Neutrophil (primary cell): ENCODE measurements at regions not wholly inside any gene's neighbourhood (a gene's known extent, or its start where the extent isn't known, plus 50 kb on each side); places are given as distances from the start of the nearest gene placed in this dataset.

ENCODE experiments used
- H3K27ac ChIP-seq: fragments of 200-600 bp; sonication (generic); 2 replicates; pipeline ENCODE4 v1.5.1; 2016; ENCODE audit warnings: mild to moderate bottlenecking, moderate library complexity
- H3K27me3 ChIP-seq: fragments of 200-600 bp; sonication (generic); 2 replicates; pipeline ENCODE4 v1.6.0; 2016; ENCODE audit warnings: mild to moderate bottlenecking
- H3K36me3 ChIP-seq: fragments of 200-600 bp; sonication (generic); 2 replicates; pipeline ENCODE4 v1.5.1; 2017
- H3K4me1 ChIP-seq, 2 experiments: fragments of 200-600 bp in 1 of 2; sonication (generic) in 1 of 2; 1 replicate in 1 of 2; 2 replicates in 1 of 2; pipeline versions ENCODE4 v1.5.1 to v1.6.1; 2013 to 2016; ENCODE audit warnings: low read depth in 1 of 2, low read length in 1 of 2, mild to moderate bottlenecking in 1 of 2, moderate library complexity in 1 of 2; ENCODE audit not compliant: control insufficient read depth in 1 of 2, insufficient read depth in 1 of 2
- H3K4me3 ChIP-seq, 2 experiments: fragments of 200-600 bp in 1 of 2; sonication (generic) in 1 of 2; 1 replicate in 1 of 2; 2 replicates in 1 of 2; pipeline ENCODE4 v1.5.1; 2013 to 2016; ENCODE audit warnings: low read depth in 1 of 2, low read length in 1 of 2, mild to moderate bottlenecking in 1 of 2, moderate library complexity in 1 of 2
- H3K9me3 ChIP-seq: fragments of 200-600 bp; sonication (generic); 2 replicates; pipeline ENCODE4 v1.5.1; 2016
- CTCF ChIP-seq: fragments of 200-600 bp; sonication (generic); IDR thresholded peaks from 2 replicates; pipeline ENCODE4 v1.5.1; 2016; ENCODE audit warnings: antibody characterized with exemption

GRCh38 chr5:54661111-54661510 is 143.6 kb downstream of the SNX18 start:
- Histone ChIP-seq H3K27me3 (no peaks in the 10 kb centered on the region), H3K9me3 (no peaks in the 10 kb centered on the region), H3K4me1 (peaks cover 8 to 17% of the 10 kb centered on the region in 2 experiments), H3K4me3 (no peak overlapping the region), H3K27ac (no peak overlapping the region), H3K36me3 (no peaks in the 10 kb centered on the region)
- TF ChIP-seq CTCF, result no peak

DNA sequence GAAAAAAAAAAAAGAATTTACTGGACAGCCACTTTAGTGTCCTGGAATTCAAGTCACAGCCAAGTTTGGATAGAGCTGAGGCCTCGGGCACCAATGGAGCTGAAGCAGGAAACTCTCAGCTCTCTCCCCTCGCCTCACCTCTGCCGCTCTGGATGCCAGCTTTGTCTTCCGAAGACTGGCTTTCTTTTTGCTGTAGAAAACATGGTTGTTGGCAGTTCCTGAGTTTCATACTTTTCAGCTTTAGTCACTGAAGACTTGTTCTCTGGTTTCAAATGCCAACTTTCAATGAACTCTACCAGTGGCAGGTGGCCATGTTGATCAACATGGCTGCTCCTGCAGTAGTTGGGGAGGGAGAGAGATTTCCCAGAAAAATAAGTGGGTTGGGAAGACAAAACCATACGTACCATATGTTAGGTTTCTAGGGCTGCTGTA is 142.2 kb downstream of the SNX18 start:
- no peak overlapping the region for H3K27ac ChIP-seq
- H3K9me3 ChIP-seq, result no peaks in the 10 kb centered on the region
- H3K36me3 ChIP-seq, result no peaks in the 10 kb centered on the region
- TF ChIP-seq CTCF, result no peak
- H3K4me3 ChIP-seq, result no peak overlapping the region
- peaks cover 22 to 28% of the 10 kb centered on the region in 2 experiments for H3K4me1 ChIP-seq
- H3K27me3 ChIP-seq, result no peaks in the 10 kb centered on the region

- no peaks in the 10 kb centered on the region for H3K36me3 ChIP-seq
- H3K9me3 ChIP-seq, result no peaks in the 10 kb centered on the region
- H3K4me3 ChIP-seq, result no peak overlapping the region
- H3K4me1 ChIP-seq, result peaks cover 30 to 32% of the 10 kb centered on the region in 2 experiments
- H3K27ac ChIP-seq, result no peak overlapping the region
- no peak for TF ChIP-seq CTCF
- no peaks in the 10 kb centered on the region for H3K27me3 ChIP-seq
These were observed 140.5 kb downstream of the SNX18 start for GRCh38 chr5:54658010-54658409.

DNA sequence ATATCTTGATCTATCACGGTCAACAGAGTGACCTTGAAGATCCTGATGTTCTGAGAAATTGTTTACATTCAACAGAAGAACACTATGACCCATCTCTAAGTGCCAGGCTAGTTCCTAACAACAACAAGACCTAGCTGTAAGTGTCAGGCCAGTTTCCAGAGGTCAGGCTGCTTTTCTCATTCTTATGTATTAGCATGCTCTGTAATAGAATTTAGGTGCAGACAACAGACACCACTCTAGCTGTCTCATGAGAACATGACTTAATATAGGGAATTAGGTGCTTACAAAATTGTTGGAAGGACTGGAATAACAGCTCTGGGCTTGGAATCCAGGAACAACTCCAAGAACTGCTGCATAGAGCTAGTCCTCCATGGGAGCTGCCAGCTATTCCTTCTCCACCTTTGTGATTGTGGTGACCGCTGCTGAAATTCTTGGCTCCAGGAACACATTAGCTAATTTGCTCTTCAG is 138.7 kb downstream of the SNX18 start:
- Histone ChIP-seq H3K27me3 (no peaks in the 10 kb centered on the region), H3K4me3 (no peak overlapping the region), H3K4me1 (peaks cover 30 to 33% of the 10 kb centered on the region in 2 experiments), H3K9me3 (no peaks in the 10 kb centered on the region), H3K36me3 (no peaks in the 10 kb centered on the region), H3K27ac (peak overlapping the region; percentile 10)
- TF ChIP-seq CTCF, result no peak

GRCh38 chr5:54655761-54656160 is 138.2 kb downstream of the SNX18 start:
- H3K4me3 ChIP-seq, result no peak overlapping the region
- no peaks in the 10 kb centered on the region for H3K36me3 ChIP-seq
- H3K27me3 ChIP-seq, result no peaks in the 10 kb centered on the region
- TF ChIP-seq CTCF, result no peak
- no peaks in the 10 kb centered on the region for H3K9me3 ChIP-seq
- H3K4me1 ChIP-seq, result peaks cover 30 to 33% of the 10 kb centered on the region in 2 experiments
- H3K27ac ChIP-seq, result peak overlapping the region; percentile 10

GRCh38 chr5:54655266-54655665 is 137.7 kb downstream of the SNX18 start:
- Histone ChIP-seq H3K9me3 (no peaks in the 10 kb centered on the region), H3K27me3 (no peaks in the 10 kb centered on the region), H3K36me3 (no peaks in the 10 kb centered on the region), H3K4me1 (peaks cover 30 to 33% of the 10 kb centered on the region in 2 experiments), H3K4me3 (no peak overlapping the region), H3K27ac (peak overlapping the region; percentile 75)
- no peak for TF ChIP-seq CTCF
